GM13977 (cell line): ENCODE measurements at regions not wholly inside any gene's neighbourhood (a gene's known extent, or its start where the extent isn't known, plus 50 kb on each side); places are given as distances from the start of the nearest gene placed in this dataset.

Experiments used
- DNase-seq: peaks from one replicate; pipeline ENCODE4 v3.0.0; 2012; ENCODE audit warnings: low spot score
- CTCF ChIP-seq: IDR thresholded peaks from 2 replicates; pipeline ENCODE4 v1.5.1; 2012; ENCODE audit warnings: mild to moderate bottlenecking, control low read depth; ENCODE audit not compliant: insufficient read depth; ENCODE audit errors: extremely low read depth, missing control alignments
- in situ Hi-C: fragments of 300-500 bp; cut with MboI; formaldehyde crosslinking; loops from one replicate; pipeline ENCODE4 v1.12.0; 2022; ENCODE audit warnings: low sequenced_read_pairs, low pct_unique_long_range_greater_than_20kb, mixed read lengths, inconsistent platforms; ENCODE audit not compliant: unreplicated experiment

- in situ Hi-C loops, result no loop called here
- DNase-seq, result no peak
- no peak for TF ChIP-seq CTCF
These were observed 775.8 kb upstream of the ARPP21 start for GRCh38 chr3:34863485-34863884.

- no peak for TF ChIP-seq CTCF
- in situ Hi-C loops, result no loop called here
- DNase-seq, result no peak
These were observed 775.3 kb upstream of the ARPP21 start for GRCh38 chr3:34864011-34864410.

GRCh38 chr3:34865346-34865745, 774.0 kb upstream of the ARPP21 start:
- DNase-seq, result no peak
- no peak for TF ChIP-seq CTCF
- in situ Hi-C loops, result no loop called here

GRCh38 chr3:34868935-34869334, 770.4 kb upstream of the ARPP21 start:
- no peak for TF ChIP-seq CTCF
- no peak for DNase-seq
- in situ Hi-C loops, result no loop called here

GRCh38 chr3:34869696-34870095, 769.6 kb upstream of the ARPP21 start:
- no peak for TF ChIP-seq CTCF
- in situ Hi-C loops, result no loop called here
- no peak for DNase-seq

- in situ Hi-C loops, result no loop called here
- no peak for TF ChIP-seq CTCF
- DNase-seq, result no peak
These were observed 766.9 kb upstream of the ARPP21 start for GRCh38 chr3:34872406-34872805.

- no peak for DNase-seq
- no peak for TF ChIP-seq CTCF
- in situ Hi-C loops, result no loop called here
These were observed 762.3 kb upstream of the ARPP21 start for GRCh38 chr3:34876997-34877396.
